ENCODE measurements at regions not wholly inside any gene's neighbourhood (a gene's known extent, or its start where the extent isn't known, plus 50 kb on each side); places are given as distances from the start of the nearest gene placed in this dataset.

- Histone ChIP-seq H3K4me3 (replicated peaks in 1 of 4; ENCODE audit: control extremely low read depth in 1 of 4, insufficient read depth in 1 of 4, low read depth in 3 of 4, low read length in 4 of 4) (no peak overlapping the region), H3K79me2 (ENCODE audit: control insufficient read depth, insufficient read depth, low read length) (no peaks in the 10 kb centered on the region), H3K9ac (ENCODE audit: insufficient read depth, low read length) (no peak overlapping the region), H3K4me1 (ENCODE audit: control insufficient read depth, extremely low read depth, insufficient read depth, low read length) (no peaks in the 10 kb centered on the region), H3K4me2 (ENCODE audit: extremely low read depth, insufficient read depth, low read length) (no peak overlapping the region), H4K20me1 (ENCODE audit: control insufficient read depth, extremely low read depth, insufficient read depth, low read length) (no peaks in the 10 kb centered on the region), H3K9me3 (ENCODE audit: control insufficient read depth, insufficient read depth, low read depth, low read length) (no peaks in the 10 kb centered on the region), H3K27me3 (ENCODE audit: control insufficient read depth, insufficient read depth, low read length) (no peaks in the 10 kb centered on the region), H3K36me3 (ENCODE audit: control insufficient read depth, insufficient read depth, low read length) (no peaks in the 10 kb centered on the region), H2AFZ (ENCODE audit: low read length) (no peak overlapping the region), H3K27ac (ENCODE audit: insufficient read depth, low read length) (no peak overlapping the region)
- TF ChIP-seq CTCF (conservative IDR thresholded peaks at IDR 0.05 in 1 of 2, IDR thresholded peaks at IDR 0.05 in 1 of 2; ENCODE audit: low read depth in 1 of 2, low read length in 2 of 2), result no peak
- no peak for TF ChIP-seq EZH2 (IDR thresholded peaks at IDR 0.05; ENCODE audit: low read length, missing control alignments)
- no peak for DNase-seq (ENCODE audit: low read depth in 2 of 2)
These were observed 77.4 kb upstream of the GALNT9 start for GRCh38 chr12:132406493-132407450.

- no peak for DNase-seq (ENCODE audit: low read depth in 2 of 2)
- Histone ChIP-seq H3K9me3 (ENCODE audit: control insufficient read depth, insufficient read depth, low read depth, low read length) (no peaks in the 10 kb centered on the region), H3K4me2 (ENCODE audit: extremely low read depth, insufficient read depth, low read length) (no peak overlapping the region), H3K36me3 (ENCODE audit: control insufficient read depth, insufficient read depth, low read length) (no peaks in the 10 kb centered on the region), H3K27me3 (ENCODE audit: control insufficient read depth, insufficient read depth, low read length) (no peaks in the 10 kb centered on the region), H2AFZ (ENCODE audit: low read length) (no peak overlapping the region), H3K4me3 (replicated peaks in 1 of 4; ENCODE audit: control extremely low read depth in 1 of 4, insufficient read depth in 1 of 4, low read depth in 3 of 4, low read length in 4 of 4) (no peak overlapping the region), H3K9ac (ENCODE audit: insufficient read depth, low read length) (no peak overlapping the region), H3K79me2 (ENCODE audit: control insufficient read depth, insufficient read depth, low read length) (no peaks in the 10 kb centered on the region), H3K27ac (ENCODE audit: insufficient read depth, low read length) (no peak overlapping the region), H3K4me1 (ENCODE audit: control insufficient read depth, extremely low read depth, insufficient read depth, low read length) (no peaks in the 10 kb centered on the region), H4K20me1 (ENCODE audit: control insufficient read depth, extremely low read depth, insufficient read depth, low read length) (no peaks in the 10 kb centered on the region)
- TF ChIP-seq EZH2 (IDR thresholded peaks at IDR 0.05; ENCODE audit: low read length, missing control alignments), result no peak
- no peak for TF ChIP-seq CTCF (conservative IDR thresholded peaks at IDR 0.05 in 1 of 2, IDR thresholded peaks at IDR 0.05 in 1 of 2; ENCODE audit: low read depth in 1 of 2, low read length in 2 of 2)
These were observed 76.4 kb upstream of the GALNT9 start for GRCh38 chr12:132405742-132406251.

- Histone ChIP-seq H3K27ac (ENCODE audit: insufficient read depth, low read length) (no peak overlapping the region), H2AFZ (ENCODE audit: low read length) (no peak overlapping the region), H3K36me3 (ENCODE audit: control insufficient read depth, insufficient read depth, low read length) (no peaks in the 10 kb centered on the region), H3K4me3 (replicated peaks in 1 of 4; ENCODE audit: control extremely low read depth in 1 of 4, insufficient read depth in 1 of 4, low read depth in 3 of 4, low read length in 4 of 4) (no peak overlapping the region), H3K9ac (ENCODE audit: insufficient read depth, low read length) (no peak overlapping the region), H3K4me2 (ENCODE audit: extremely low read depth, insufficient read depth, low read length) (no peak overlapping the region), H3K4me1 (ENCODE audit: control insufficient read depth, extremely low read depth, insufficient read depth, low read length) (no peaks in the 10 kb centered on the region), H4K20me1 (ENCODE audit: control insufficient read depth, extremely low read depth, insufficient read depth, low read length) (no peaks in the 10 kb centered on the region), H3K27me3 (ENCODE audit: control insufficient read depth, insufficient read depth, low read length) (no peaks in the 10 kb centered on the region), H3K9me3 (ENCODE audit: control insufficient read depth, insufficient read depth, low read depth, low read length) (no peaks in the 10 kb centered on the region), H3K79me2 (ENCODE audit: control insufficient read depth, insufficient read depth, low read length) (no peaks in the 10 kb centered on the region)
- TF ChIP-seq EZH2 (IDR thresholded peaks at IDR 0.05; ENCODE audit: low read length, missing control alignments) (no peak), CTCF (conservative IDR thresholded peaks at IDR 0.05 in 1 of 2, IDR thresholded peaks at IDR 0.05 in 1 of 2; ENCODE audit: low read depth in 1 of 2, low read length in 2 of 2) (no peak)
- DNase-seq (ENCODE audit: low read depth in 2 of 2), result no peak
These were observed 75.8 kb upstream of the GALNT9 start for GRCh38 chr12:132404951-132405741.

All from fibroblast of lung (primary cell).